ENCODE measurements at regions not wholly inside any gene's neighbourhood (a gene's known extent, or its start where the extent isn't known, plus 50 kb on each side); places are given as distances from the start of the nearest gene placed in this dataset.

- ATAC-seq (replicated peaks): no peak
- Mint-ChIP-seq H3K27me3 (peaks cover 17 to 24% of the 10 kb centered on the region in 2 donors), H3K27ac (no peak overlapping the region), H3K36me3 (no peaks in the 10 kb centered on the region), H3K9me3 (no peaks in the 10 kb centered on the region), H3K4me1 (peaks cover 3 to 4% of the 10 kb centered on the region in 2 donors), H3K4me3 (no peak overlapping the region)
- no peak for DNase-seq
Observed at GRCh38 chr11:76298255-76298654, 82.7 kb downstream of the THAP12 start.

DNA sequence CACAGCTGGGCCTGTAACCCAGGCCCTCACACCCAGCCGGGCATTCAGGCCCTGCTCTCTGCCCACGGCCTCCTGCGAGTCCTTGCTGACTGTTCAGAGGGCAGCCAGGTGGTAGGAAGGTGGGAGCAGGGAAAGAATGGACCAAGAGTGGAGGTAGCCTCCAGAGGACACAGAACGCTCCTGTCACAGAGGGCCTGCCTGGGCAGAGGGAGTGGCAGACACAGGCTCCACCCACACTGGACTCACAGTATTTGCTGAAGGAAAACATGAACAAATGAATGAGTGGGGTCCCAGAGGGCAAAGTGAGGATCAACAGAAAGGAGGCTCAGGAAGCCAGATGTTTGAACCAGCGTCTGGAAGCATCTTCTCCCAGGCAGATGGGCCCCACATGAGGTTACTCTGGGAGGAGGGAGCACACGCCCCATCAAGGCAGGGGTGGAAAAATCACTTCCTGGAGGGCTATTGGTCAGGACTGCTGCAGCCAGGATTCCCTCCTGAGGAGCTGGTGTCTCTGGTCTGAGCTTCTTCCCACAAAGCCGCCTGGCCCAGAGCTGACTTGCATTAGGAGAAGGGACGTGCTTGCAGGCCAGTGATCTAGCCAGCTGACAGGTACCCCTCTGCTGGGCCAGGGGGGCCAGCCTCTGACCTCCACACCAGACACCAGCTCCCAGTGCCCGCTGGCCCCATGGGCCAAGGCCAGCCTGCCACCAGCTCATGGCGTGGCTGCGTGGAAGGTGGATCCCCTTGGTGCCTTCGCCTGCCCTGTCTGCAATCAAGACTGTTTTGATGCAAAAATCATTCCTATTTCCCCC lies 84.0 kb downstream of the THAP12 start:
- ATAC-seq (replicated peaks): no peak
- Mint-ChIP-seq H3K27me3 (peaks cover 12 to 17% of the 10 kb centered on the region in 2 donors), H3K36me3 (no peaks in the 10 kb centered on the region), H3K9me3 (no peaks in the 10 kb centered on the region), H3K27ac (no peak overlapping the region), H3K4me3 (no peak overlapping the region), H3K4me1 (peaks cover 13 to 16% of the 10 kb centered on the region in 2 donors)
- DNase-seq: no peak

DNA sequence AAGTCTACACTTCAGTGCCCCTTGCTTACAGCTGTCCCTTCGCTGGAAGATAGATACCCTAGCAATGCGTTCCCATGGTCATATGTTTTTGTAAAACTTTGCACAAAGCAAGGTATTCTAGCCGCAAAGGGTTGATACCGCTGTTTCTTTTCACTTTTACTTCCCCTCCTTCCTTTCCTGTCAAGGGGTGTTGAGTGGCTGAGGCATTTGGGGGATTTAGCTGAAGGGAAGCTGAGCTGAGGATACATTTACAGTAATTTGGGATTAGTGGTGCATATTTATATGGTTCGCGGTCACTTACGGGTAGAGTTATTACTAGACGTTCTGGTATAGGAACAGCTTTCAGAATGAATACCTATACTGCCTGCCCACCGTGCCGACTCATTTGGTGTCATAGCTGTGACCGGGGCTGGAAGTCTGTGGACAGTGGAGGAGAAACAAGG lies 86.9 kb upstream of the WNT11 start:
- DNase-seq: peak; percentile 32
- ATAC-seq (replicated peaks): peak; percentile 78 to 82
- Mint-ChIP-seq H3K9me3 (no peaks in the 10 kb centered on the region), H3K36me3 (no peaks in the 10 kb centered on the region), H3K27me3 (no peaks in the 10 kb centered on the region), H3K4me3 (peak overlapping the region; percentile 18 to 59), H3K27ac (peak overlapping the region; percentile 88), H3K4me1 (peaks cover 20 to 21% of the 10 kb centered on the region in 2 donors)

DNA sequence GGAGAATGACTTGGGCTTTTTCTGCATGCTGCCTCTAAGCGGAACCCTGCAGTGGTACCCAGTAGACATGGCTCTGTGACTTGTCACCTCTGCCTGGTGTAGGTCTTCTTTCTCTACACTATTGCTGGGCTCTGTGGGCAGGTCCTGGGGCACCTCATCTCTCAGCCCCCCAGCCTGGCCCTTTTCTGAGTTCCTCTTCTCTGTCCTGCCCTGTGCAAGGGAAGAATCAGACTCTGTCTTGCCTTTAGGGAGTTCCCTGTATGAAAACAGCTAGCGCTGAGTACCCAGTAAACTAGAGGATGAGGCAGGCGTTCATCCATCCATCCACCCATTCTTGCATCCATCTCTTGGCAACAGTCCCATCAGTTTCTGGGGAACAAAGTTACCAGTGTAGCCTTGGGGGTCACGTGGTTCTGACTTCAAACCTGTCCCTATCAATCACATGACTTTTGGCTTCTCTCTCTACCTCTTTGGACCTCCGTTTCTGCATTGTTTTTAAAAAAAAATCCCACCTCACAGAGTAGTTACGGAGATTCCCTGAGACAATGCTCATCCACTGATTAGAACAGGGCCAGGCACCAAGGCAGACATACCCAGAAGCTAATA lies 86.4 kb upstream of the WNT11 start:
- DNase-seq: no peak
- Mint-ChIP-seq H3K4me1 (peaks cover 25 to 27% of the 10 kb centered on the region in 2 donors), H3K4me3 (peak overlapping the region; percentile 18 to 59), H3K9me3 (no peaks in the 10 kb centered on the region), H3K27me3 (no peaks in the 10 kb centered on the region), H3K27ac (peak overlapping the region; percentile 88), H3K36me3 (no peaks in the 10 kb centered on the region)
- ATAC-seq (replicated peaks): peak; percentile 38 to 51

DNA sequence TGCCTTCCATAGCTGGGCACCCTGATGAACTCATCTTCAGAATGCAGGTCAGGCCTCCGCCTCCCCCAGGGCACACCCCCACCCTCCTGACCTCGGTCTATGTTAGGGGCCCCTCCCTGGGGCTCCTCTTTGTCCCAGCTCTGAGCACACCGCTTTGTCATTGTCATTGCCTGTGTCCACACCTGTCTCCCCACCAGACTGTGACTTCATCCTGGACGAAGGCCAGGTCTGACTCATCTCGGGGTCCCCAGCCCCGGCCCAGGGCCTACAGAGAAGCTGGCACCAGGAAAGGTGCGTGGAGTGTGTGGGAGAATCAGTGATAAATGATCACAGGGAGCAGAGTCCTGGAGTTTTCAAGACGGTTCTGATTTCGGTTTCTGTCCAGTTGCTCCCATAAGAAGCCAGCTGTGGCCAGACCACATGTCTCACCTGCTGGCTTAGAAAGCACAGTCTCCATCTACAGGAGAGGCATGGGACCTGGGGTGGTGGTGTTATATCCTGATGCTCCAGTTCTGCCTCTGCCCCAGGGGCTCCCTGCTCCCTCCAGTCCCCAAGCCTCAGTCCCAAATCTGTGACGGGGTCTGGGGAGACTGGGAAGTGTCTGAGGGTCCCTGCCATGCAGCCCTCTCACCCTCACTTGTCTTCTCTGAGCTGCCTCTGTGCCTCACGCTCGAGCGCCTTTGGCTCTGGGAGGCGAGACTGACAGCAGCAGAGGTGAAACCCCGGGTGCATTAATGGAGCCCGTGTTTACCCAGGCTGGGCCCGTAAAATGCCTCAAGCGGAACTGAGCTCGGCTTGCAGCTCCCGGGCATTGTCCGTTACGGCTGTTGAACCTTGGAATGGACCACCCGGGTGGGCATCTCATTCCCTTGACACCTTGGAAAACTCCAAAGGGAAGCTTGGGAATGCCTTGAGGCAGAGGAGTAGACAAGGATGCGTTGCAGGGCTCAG lies 85.5 kb upstream of the WNT11 start:
- Mint-ChIP-seq H3K9me3 (no peaks in the 10 kb centered on the region), H3K36me3 (no peaks in the 10 kb centered on the region), H3K27ac (no peak overlapping the region), H3K4me3 (no peak overlapping the region), H3K27me3 (no peaks in the 10 kb centered on the region), H3K4me1 (peaks cover 32 to 33% of the 10 kb centered on the region in 2 donors)
- ATAC-seq (replicated peaks): peak in 1 of 2 donors; percentile 21
- no peak for DNase-seq

GRCh38 chr11:76288166-76288980 lies 82.1 kb upstream of the WNT11 start:
- DNase-seq (no peak), ATAC-seq (replicated peaks) (peak in 1 of 2 donors; percentile 19)
- Mint-ChIP-seq H3K9me3 (no peaks in the 10 kb centered on the region), H3K27ac (peak overlapping the region; percentile 4), H3K36me3 (no peaks in the 10 kb centered on the region), H3K27me3 (no peaks in the 10 kb centered on the region), H3K4me3 (peak overlapping the region; percentile 21 to 35), H3K4me1 (peaks cover 29 to 31% of the 10 kb centered on the region in 2 donors)

GRCh38 chr11:76287227-76287626 lies 80.9 kb upstream of the WNT11 start:
- H3K27ac Mint-ChIP-seq: no peak overlapping the region
- H3K4me3 Mint-ChIP-seq: no peak overlapping the region
- H3K9me3 Mint-ChIP-seq: no peaks in the 10 kb centered on the region
- DNase-seq (no peak), ATAC-seq (replicated peaks) (no peak)
- peaks cover 2 to 3% of the 10 kb centered on the region in 2 donors for H3K27me3 Mint-ChIP-seq
- H3K36me3 Mint-ChIP-seq: no peaks in the 10 kb centered on the region
- H3K4me1 Mint-ChIP-seq: peaks cover 18 to 24% of the 10 kb centered on the region in 2 donors

DNA sequence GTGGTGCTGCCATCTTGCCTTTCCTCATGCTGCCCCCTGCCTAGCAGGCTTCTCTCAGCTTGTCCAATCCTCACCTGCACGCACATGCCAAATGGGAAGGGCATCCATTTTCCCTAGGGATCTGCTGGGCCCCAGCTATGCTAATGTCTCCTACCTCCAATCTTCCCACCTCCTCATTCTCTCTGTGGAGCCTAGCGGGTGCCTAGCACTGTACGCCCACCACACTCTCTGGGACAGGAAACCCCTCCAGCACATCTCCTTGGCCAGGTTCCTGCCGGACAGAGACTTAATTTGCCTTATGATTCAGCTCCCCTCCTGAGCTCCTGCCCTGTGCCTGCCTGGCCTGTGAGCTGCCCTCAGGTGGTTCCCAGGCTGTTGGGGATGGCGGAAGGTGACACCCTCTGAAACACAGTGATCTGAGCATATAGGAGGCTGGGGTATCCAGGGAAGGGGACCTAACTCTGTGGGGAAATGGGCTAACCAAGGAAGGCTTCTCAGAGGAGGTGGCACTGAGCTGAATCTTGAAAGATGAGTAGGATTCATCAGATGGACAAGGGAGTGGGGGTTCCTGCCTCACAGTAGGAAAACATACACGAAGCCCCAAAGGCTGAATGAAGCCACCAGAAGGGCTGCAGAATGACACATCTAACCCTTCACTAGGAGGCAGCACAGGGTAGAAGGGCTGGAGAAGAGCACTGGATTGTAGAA lies 79.2 kb upstream of the WNT11 start:
- peaks cover 16% of the 10 kb centered on the region in 2 donors for H3K4me1 Mint-ChIP-seq
- H3K27ac Mint-ChIP-seq: no peak overlapping the region
- no peaks in the 10 kb centered on the region for H3K36me3 Mint-ChIP-seq
- DNase-seq (no peak), ATAC-seq (replicated peaks) (no peak)
- no peak overlapping the region for H3K4me3 Mint-ChIP-seq
- H3K9me3 Mint-ChIP-seq: no peaks in the 10 kb centered on the region
- peaks cover 5 to 7% of the 10 kb centered on the region in 2 donors for H3K27me3 Mint-ChIP-seq

DNA sequence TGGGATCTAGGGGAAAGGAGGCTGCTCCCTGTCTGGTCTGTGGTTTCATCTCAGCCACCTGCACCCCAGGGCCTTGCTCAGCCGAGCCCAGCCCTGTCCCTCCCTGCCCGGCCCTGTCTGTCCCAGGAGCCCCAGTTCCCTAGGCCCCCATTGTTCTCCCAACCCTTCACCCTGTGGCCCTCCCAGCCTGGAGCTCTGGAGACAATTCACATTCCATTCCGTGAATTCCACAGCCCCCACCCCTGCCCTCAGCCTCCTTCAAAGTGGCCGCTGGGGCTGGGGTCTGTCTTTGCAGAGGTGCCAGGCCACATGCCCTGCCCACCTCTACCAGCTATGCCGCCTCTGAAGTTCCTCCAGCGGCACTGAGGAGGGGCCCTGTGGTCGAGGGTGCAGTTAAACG lies 77.9 kb upstream of the WNT11 start:
- Mint-ChIP-seq H3K4me1 (peaks cover 16% of the 10 kb centered on the region in 2 donors), H3K27ac (no peak overlapping the region), H3K27me3 (peaks cover 5 to 7% of the 10 kb centered on the region in 2 donors), H3K4me3 (no peak overlapping the region), H3K9me3 (no peaks in the 10 kb centered on the region), H3K36me3 (no peaks in the 10 kb centered on the region)
- DNase-seq: no peak
- no peak for ATAC-seq (replicated peaks)

GRCh38 chr11:76282811-76283595 lies 76.7 kb upstream of the WNT11 start:
- Mint-ChIP-seq H3K4me3 (no peak overlapping the region), H3K27ac (no peak overlapping the region), H3K4me1 (peaks cover 10 to 11% of the 10 kb centered on the region in 2 donors), H3K9me3 (no peaks in the 10 kb centered on the region), H3K36me3 (no peaks in the 10 kb centered on the region), H3K27me3 (peaks cover 5 to 7% of the 10 kb centered on the region in 2 donors)
- DNase-seq (no peak), ATAC-seq (replicated peaks) (no peak)

DNA sequence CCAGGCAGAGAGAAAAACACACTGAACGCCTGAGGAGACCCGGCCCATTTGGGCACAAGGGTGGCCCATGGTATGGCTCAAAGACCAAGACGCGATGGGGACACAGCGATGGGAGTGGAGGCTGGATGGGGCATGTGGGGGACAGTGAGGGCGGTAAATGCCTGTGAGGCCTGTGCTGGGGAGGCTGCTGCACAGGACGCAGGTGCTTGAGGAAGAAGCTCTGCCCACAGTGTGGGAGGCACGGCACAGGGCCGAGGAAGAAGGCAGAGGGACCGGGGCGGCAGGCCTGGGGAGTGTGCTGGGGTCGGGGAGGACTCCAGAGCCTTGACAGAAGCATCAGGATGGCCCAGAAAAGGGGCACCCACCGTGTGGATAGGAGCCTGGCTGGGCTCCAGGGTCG lies 75.9 kb upstream of the WNT11 start:
- ATAC-seq (replicated peaks): no peak
- Mint-ChIP-seq H3K9me3 (no peaks in the 10 kb centered on the region), H3K4me1 (peaks cover 6 to 10% of the 10 kb centered on the region in 2 donors), H3K36me3 (no peaks in the 10 kb centered on the region), H3K4me3 (no peak overlapping the region), H3K27me3 (peaks cover 10 to 11% of the 10 kb centered on the region in 2 donors), H3K27ac (no peak overlapping the region)
- no peak for DNase-seq

GRCh38 chr11:76281558-76281906 lies 75.2 kb upstream of the WNT11 start:
- peaks cover 11 to 14% of the 10 kb centered on the region in 2 donors for H3K27me3 Mint-ChIP-seq
- no peak for DNase-seq
- H3K4me1 Mint-ChIP-seq: peaks cover 5 to 9% of the 10 kb centered on the region in 2 donors
- ATAC-seq (replicated peaks): no peak
- no peaks in the 10 kb centered on the region for H3K9me3 Mint-ChIP-seq
- no peak overlapping the region for H3K4me3 Mint-ChIP-seq
- no peak overlapping the region for H3K27ac Mint-ChIP-seq
- no peaks in the 10 kb centered on the region for H3K36me3 Mint-ChIP-seq
